A549 (cell line): ENCODE measurements at regions not wholly inside any gene's neighbourhood (a gene's known extent, or its start where the extent isn't known, plus 50 kb on each side); places are given as distances from the start of the nearest gene placed in this dataset.

Experiments
- ATAC-seq, 2 experiments: fragments of 200-7000 bp in 1 of 2; fragments of >200 bp in 1 of 2; cut with Nextera tagmentation in 1 of 2; cut with Tn5 transposase in 1 of 2; 3 replicates each; pipeline versions ENCODE4 v1.8.0 to v1.9.1; 2018 to 2020; ENCODE audit warnings: mild to moderate bottlenecking in 1 of 2, moderate library complexity in 1 of 2
- CTCF ChIA-PET: fragments of 300-600 bp; sonication (Branson Sonifier 250); formaldehyde crosslinking; extraction: SDS; loops from one replicate; lab custom pipeline; 2021; ENCODE audit warnings: antibody characterized with exemption, inconsistent platforms; lab: Yijun Ruan, JAX
- POLR2A ChIA-PET: fragments of 350-600 bp; formaldehyde crosslinking; extraction: SDS; loops from one replicate; lab custom pipeline; 2021; ENCODE audit warnings: antibody characterized with exemption, inconsistent platforms; lab: Yijun Ruan, JAX
- DNase-seq, 2 experiments: peaks; one replicate each; pipeline versions ENCODE4 v3.0.0 to v3.0.0-alpha.2; 2011 to 2016; ENCODE audit warnings: low read depth in 1 of 2, low spot score in 1 of 2
- FAIRE-seq: peaks from 2 replicates; lab custom pipeline; 2011; peaks lifted over from hg19 to GRCh38; lab: Jason Lieb, UNC
- H3K27ac ChIP-seq, 2 experiments: fragments of >200 bp; sonication (Bioruptor Twin); formaldehyde crosslinking; 3 replicates each; pipeline ENCODE4 v1.5.1; 2016 to 2017
- H3K4me1 ChIP-seq: fragments of >200 bp; sonication (Bioruptor Twin); formaldehyde crosslinking; 3 replicates; pipeline ENCODE4 v1.6.1; 2016
- H3K4me2 ChIP-seq: fragments of >200 bp; sonication (Bioruptor Twin); formaldehyde crosslinking; 3 replicates; pipeline ENCODE4 v1.6.1; 2016
- H3K4me3 ChIP-seq: fragments of >200 bp; sonication (Bioruptor Twin); formaldehyde crosslinking; 3 replicates; pipeline ENCODE4 v1.5.1; 2016
- H3K9me3 ChIP-seq: fragments of >200 bp; sonication (Bioruptor Twin); formaldehyde crosslinking; 3 replicates; pipeline ENCODE4 v1.6.1; 2016
- BHLHE40 ChIP-seq: IDR thresholded peaks from 2 replicates; pipeline ENCODE4 v1.6.1; 2012; ENCODE audit warnings: low read depth, low read length, inconsistent platforms
- FOSL2 ChIP-seq, 2 experiments: fragments of 450-650 bp in 1 of 2; fragments of >200 bp in 1 of 2; sonication (Bioruptor Twin) in 1 of 2; formaldehyde crosslinking; IDR thresholded peaks; 2 replicates each; pipeline versions ENCODE4 v1.5.0 to v1.6.1; 2016 to 2020; ENCODE audit warnings: mild to moderate bottlenecking in 1 of 2, moderate library complexity in 1 of 2
- HDAC2 ChIP-seq: fragments of 200-600 bp; sonication (generic); IDR thresholded peaks from 2 replicates; pipeline ENCODE4 v1.6.1; 2016
- HEYL ChIP-seq: fragments of 250-450 bp; sonication (Bioruptor Pico); IDR thresholded peaks from 2 replicates; pipeline ENCODE4 v1.8.0; 2021; ENCODE audit warnings: mild to moderate bottlenecking, moderate library complexity
- HOXA7 ChIP-seq: fragments of 250-450 bp; sonication (Bioruptor Pico); IDR thresholded peaks from 2 replicates; pipeline ENCODE4 v1.5.0; 2020; ENCODE audit warnings: mild to moderate bottlenecking, moderate library complexity
- KDM5A ChIP-seq: fragments of 200-600 bp; sonication (generic); IDR thresholded peaks from 2 replicates; pipeline ENCODE4 v1.6.1; 2016; ENCODE audit warnings: antibody characterized with exemption, mild to moderate bottlenecking
- MAX ChIP-seq: IDR thresholded peaks from 2 replicates; pipeline ENCODE4 v1.6.1; 2012
- MAZ ChIP-seq: fragments of 150-350 bp; IDR thresholded peaks from 2 replicates; pipeline ENCODE4 v1.6.1; 2014; ENCODE audit warnings: antibody characterized with exemption, low read depth, low read length, borderline replicate concordance
- PBX3 ChIP-seq: IDR thresholded peaks from 2 replicates; pipeline ENCODE4 v1.6.1; 2012
- RAD21 ChIP-seq, 2 experiments: fragments of >200 bp in 1 of 2; sonication (Bioruptor Twin) in 1 of 2; formaldehyde crosslinking in 1 of 2; IDR thresholded peaks in 1 of 2; conservative IDR thresholded peaks in 1 of 2; 2 replicates in 1 of 2; 3 replicates in 1 of 2; pipeline ENCODE4 v1.6.1; 2012 to 2018; ENCODE audit warnings: inconsistent platforms in 1 of 2
- RARB ChIP-seq: fragments of 250-450 bp; sonication (Bioruptor Pico); IDR thresholded peaks from 2 replicates; pipeline ENCODE4 v1.8.0; 2021; ENCODE audit warnings: mild to moderate bottlenecking, moderate library complexity
- RCOR1 ChIP-seq: fragments of 150-350 bp; IDR thresholded peaks from 2 replicates; pipeline ENCODE4 v1.6.1; 2014; ENCODE audit warnings: antibody characterized with exemption, low read length, low read depth
- REST ChIP-seq: fragments of 200-600 bp; sonication (generic); IDR thresholded peaks from 2 replicates; pipeline ENCODE4 v1.6.1; 2016; ENCODE audit warnings: antibody characterized with exemption, mild to moderate bottlenecking, moderate library complexity
- SREBF2 ChIP-seq: fragments of 450-650 bp; IDR thresholded peaks from 2 replicates; pipeline ENCODE4 v1.6.1; 2014; ENCODE audit warnings: mild to moderate bottlenecking, moderate library complexity
- TFCP2L1 ChIP-seq: fragments of 250-450 bp; sonication (Bioruptor Pico); IDR thresholded peaks from 2 replicates; pipeline ENCODE4 v1.5.0; 2021; ENCODE audit warnings: mild to moderate bottlenecking
- TP53 ChIP-seq: fragments of 250-450 bp; sonication (Bioruptor Pico); IDR thresholded peaks from 2 replicates; pipeline ENCODE4 v1.5.0; 2021; ENCODE audit warnings: mild to moderate bottlenecking, moderate library complexity
- WGBS: methylation state at CpG from one replicate; pipeline ENCODE4 v1.1.6; 2017; ENCODE audit errors: missing lambda C conversion rate; 5-methylcytosine and 5-hydroxymethylcytosine counted together
- TF ChIP-seq, protein P1 (sequence below): fragments of >200 bp; sonication (Bioruptor Twin); formaldehyde crosslinking; IDR thresholded peaks from 3 replicates; pipeline ENCODE4 v1.6.1; 2016

DNA sequence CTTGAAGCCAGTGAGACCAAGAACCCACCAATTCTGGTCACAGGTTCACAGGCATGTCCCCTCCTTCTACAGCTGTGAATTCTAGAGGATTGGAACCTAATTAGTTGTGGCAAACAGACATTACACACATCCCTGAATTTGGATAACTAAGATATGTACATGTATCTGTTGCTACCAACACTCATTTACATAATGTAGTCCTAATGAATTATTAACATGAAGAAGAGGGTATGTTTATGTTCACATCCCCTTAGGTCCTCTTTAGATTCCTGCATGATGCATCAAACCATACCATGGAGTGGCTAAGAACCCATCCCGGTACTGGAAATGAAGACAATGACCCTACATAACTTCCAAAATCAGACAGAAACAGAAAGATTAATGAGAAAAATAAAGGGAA, 326.9 kb upstream of the RBMY1B start:
- no peak for DNase-seq
- no peak overlapping the region for H3K27ac ChIP-seq
- ChIA-PET CTCF (no interaction called here), POLR2A (no interaction called here)
- FAIRE-seq, result no peak
- H3K4me1 ChIP-seq, result no peaks in the 10 kb centered on the region
- WGBS, result 50% methylated on average over 1 of the region's 1 CpG
- no peak for ATAC-seq
- H3K4me3 ChIP-seq, result no peak overlapping the region
- no peak for TF ChIP-seq TFCP2L1 (CRISPR knock-in tag)
- TF ChIP-seq SREBF2, result no peak
- TF ChIP-seq HEYL, result no peak
- no peak for TF ChIP-seq FOSL2 (IDR thresholded peaks at IDR 0.05)
- no peak for TF ChIP-seq FOSL2 (CRISPR knock-in tag; IDR thresholded peaks at IDR 0.05)
- TF ChIP-seq, protein P1, sequence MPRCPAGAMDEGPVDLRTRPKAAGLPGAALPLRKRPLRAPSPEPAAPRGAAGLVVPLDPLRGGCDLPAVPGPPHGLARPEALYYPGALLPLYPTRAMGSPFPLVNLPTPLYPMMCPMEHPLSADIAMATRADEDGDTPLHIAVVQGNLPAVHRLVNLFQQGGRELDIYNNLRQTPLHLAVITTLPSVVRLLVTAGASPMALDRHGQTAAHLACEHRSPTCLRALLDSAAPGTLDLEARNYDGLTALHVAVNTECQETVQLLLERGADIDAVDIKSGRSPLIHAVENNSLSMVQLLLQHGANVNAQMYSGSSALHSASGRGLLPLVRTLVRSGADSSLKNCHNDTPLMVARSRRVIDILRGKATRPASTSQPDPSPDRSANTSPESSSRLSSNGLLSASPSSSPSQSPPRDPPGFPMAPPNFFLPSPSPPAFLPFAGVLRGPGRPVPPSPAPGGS, result no peak
- no peak for TF ChIP-seq KDM5A
- TF ChIP-seq PBX3, result no peak
- TF ChIP-seq REST, result no peak
- no peak for TF ChIP-seq RCOR1
- no peaks in the 10 kb centered on the region for H3K9me3 ChIP-seq
- H3K4me2 ChIP-seq, result no peak overlapping the region

DNA sequence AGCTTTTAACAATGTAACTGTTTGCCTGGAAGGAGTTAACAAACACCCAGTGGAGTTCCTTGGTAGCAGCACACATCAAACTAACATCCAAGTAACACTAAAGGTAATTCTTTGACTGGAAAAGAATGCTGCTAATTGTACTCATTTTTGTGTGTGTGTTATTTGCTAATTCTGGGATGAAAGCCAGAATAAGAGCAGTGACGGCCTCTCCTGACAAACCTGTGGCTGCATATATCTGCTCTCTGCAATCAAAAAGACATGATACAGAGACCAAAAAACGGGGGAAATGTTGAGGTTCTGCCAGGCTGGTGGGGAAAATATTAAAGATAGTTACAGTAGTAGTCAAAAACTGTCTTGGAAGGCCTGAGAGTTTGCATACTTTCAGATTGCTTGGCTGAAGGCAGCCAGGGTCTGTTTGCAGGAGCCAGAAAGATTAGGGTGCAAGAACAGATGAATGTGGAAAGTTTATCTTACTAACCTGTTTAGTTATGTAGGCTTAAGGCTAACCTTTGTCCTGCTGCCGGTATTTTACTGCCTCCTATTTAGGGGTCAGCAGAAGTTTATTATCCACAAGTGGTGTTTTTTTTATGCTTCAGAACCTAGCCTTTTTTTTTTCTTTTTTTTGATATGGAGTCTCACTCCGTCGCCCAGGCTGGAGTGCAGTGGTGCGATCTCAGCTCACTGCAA, 325.6 kb upstream of the RBMY1B start:
- no peak for ATAC-seq
- H3K4me3 ChIP-seq, result no peak overlapping the region
- H3K27ac ChIP-seq, result no peak overlapping the region
- DNase-seq, result no peak
- H3K4me1 ChIP-seq, result no peaks in the 10 kb centered on the region
- no peak for FAIRE-seq
- H3K9me3 ChIP-seq, result no peaks in the 10 kb centered on the region
- 19% methylated on average over 6 of the region's 6 CpGs for WGBS
- TF ChIP-seq RARB (CRISPR knock-in tag) (no peak), KDM5A (no peak), TP53 (CRISPR knock-in tag) (no peak), BHLHE40 (no peak), HDAC2 (no peak), MAZ (no peak), MAX (no peak), RAD21 (conservative IDR thresholded peaks at IDR 0.05 in 1 of 2, IDR thresholded peaks at IDR 0.05 in 1 of 2) (no peak), HOXA7 (CRISPR knock-in tag) (no peak)
- TF ChIP-seq, protein P1, result no peak
- ChIA-PET CTCF (no interaction called here), POLR2A (no interaction called here)
- H3K4me2 ChIP-seq, result no peak overlapping the region
